ENCODE measurements at regions not wholly inside any gene's neighbourhood (a gene's known extent, or its start where the extent isn't known, plus 50 kb on each side); places are given as distances from the start of the nearest gene placed in this dataset.

GRCh38 chr1:209029737-209030136 lies 553.8 kb upstream of the CAMK1G start:
- no peak for DNase-seq (ENCODE audit: low spot score)

- no peak for DNase-seq (ENCODE audit: low spot score)
Measured at GRCh38 chr1:209030454-209031167, 552.9 kb upstream of the CAMK1G start.

- DNase-seq (ENCODE audit: low spot score): no peak
Measured at GRCh38 chr1:209037064-209037463, 546.5 kb upstream of the CAMK1G start.

- DNase-seq (ENCODE audit: low spot score): peak; percentile 25
Measured at GRCh38 chr1:209038316-209038715, 545.2 kb upstream of the CAMK1G start.

- DNase-seq (ENCODE audit: low spot score): no peak
Measured at GRCh38 chr1:209038735-209039134, 544.8 kb upstream of the CAMK1G start.

GRCh38 chr1:209040351-209040750 lies 543.2 kb upstream of the CAMK1G start:
- no peak for DNase-seq (ENCODE audit: low spot score)

- no peak for DNase-seq (ENCODE audit: low spot score)
Measured at GRCh38 chr1:209041927-209042326, 541.6 kb upstream of the CAMK1G start.

GRCh38 chr1:209042413-209042812 lies 541.1 kb upstream of the CAMK1G start:
- no peak for DNase-seq (ENCODE audit: low spot score)

- DNase-seq (ENCODE audit: low spot score): peak; percentile 22
Measured at GRCh38 chr1:209045331-209046057, 538.0 kb upstream of the CAMK1G start.

GRCh38 chr1:209046058-209046417 lies 537.5 kb upstream of the CAMK1G start:
- no peak for DNase-seq (ENCODE audit: low spot score)

- DNase-seq (ENCODE audit: low spot score): no peak
Measured at GRCh38 chr1:209046935-209047334, 536.6 kb upstream of the CAMK1G start.

GRCh38 chr1:209048941-209049669 lies 534.4 kb upstream of the CAMK1G start:
- DNase-seq (ENCODE audit: low spot score): no peak

GRCh38 chr1:209051570-209051969 lies 531.9 kb upstream of the CAMK1G start:
- no peak for DNase-seq (ENCODE audit: low spot score)

GRCh38 chr1:209053587-209053986 lies 529.9 kb upstream of the CAMK1G start:
- DNase-seq (ENCODE audit: low spot score): no peak

GRCh38 chr1:209057083-209057482 lies 526.4 kb upstream of the CAMK1G start:
- no peak for DNase-seq (ENCODE audit: low spot score)

GRCh38 chr1:209057901-209058300 lies 525.6 kb upstream of the CAMK1G start:
- DNase-seq (ENCODE audit: low spot score): no peak

GRCh38 chr1:209059376-209059775 lies 524.1 kb upstream of the CAMK1G start:
- DNase-seq (ENCODE audit: low spot score): no peak

GRCh38 chr1:209059981-209060380 lies 523.5 kb upstream of the CAMK1G start:
- no peak for DNase-seq (ENCODE audit: low spot score)

- no peak for DNase-seq (ENCODE audit: low spot score)
Measured at GRCh38 chr1:209062081-209062620, 521.4 kb upstream of the CAMK1G start.

- no peak for DNase-seq (ENCODE audit: low spot score)
Measured at GRCh38 chr1:209062863-209063262, 520.7 kb upstream of the CAMK1G start.

- no peak for DNase-seq (ENCODE audit: low spot score)
Measured at GRCh38 chr1:209063767-209064659, 519.5 kb upstream of the CAMK1G start.
